HCT116 (cell line): ENCODE measurements at regions not wholly inside any gene's neighbourhood (a gene's known extent, or its start where the extent isn't known, plus 50 kb on each side); places are given as distances from the start of the nearest gene placed in this dataset.

Experiments
- ATAC-seq: fragments of 200-7000 bp; cut with Tn5 transposase; 2 replicates; pipeline ENCODE4 v1.9.1; 2020; ENCODE audit warnings: mild to moderate bottlenecking, moderate library complexity
- BruUV-seq: library from RNA; stranded (reverse); fragments of 400-500 nt; replicated peaks from 2 replicates; lab custom pipeline; 2021; lab: Mats Ljungman, UMichigan
- CTCF ChIA-PET: fragments of 300-600 bp; sonication (Branson Sonifier 250); formaldehyde crosslinking; loops from one replicate; lab custom pipeline; 2021; ENCODE audit warnings: antibody characterized with exemption; lab: Charles Lee
- POLR2A ChIA-PET: fragments of 300-600, 350-600 bp; sonication (Branson Sonifier 250); formaldehyde crosslinking; loops from one replicate; lab custom pipeline; 2021; ENCODE audit warnings: antibody characterized with exemption; lab: Charles Lee
- RAD21 ChIA-PET, 2 experiments: fragments of 300-600 bp; sonication (Branson Sonifier 250); formaldehyde crosslinking; loops; one replicate each; lab custom pipeline; 2023; ENCODE audit warnings: low total read pairs in 2 of 2; ENCODE audit not compliant: uncharacterized antibody in 2 of 2, unreplicated experiment in 2 of 2, low non-redundant PET in 1 of 2; lab: Charles Lee
- DNase-seq: peaks from one replicate; pipeline ENCODE4 v3.0.0-alpha.2; 2010; ENCODE audit warnings: low read depth, low spot score
- H2AFZ ChIP-seq: fragments of 200-600 bp; shearing (Covaris generic), sonication (generic); 2 replicates; pipeline ENCODE4 v1.6.1; 2017; ENCODE audit warnings: low read depth, mixed run types, mixed read lengths, antibody characterized with exemption, low read length; ENCODE audit not compliant: poor library complexity, severe bottlenecking
- H3K27ac ChIP-seq: 2 replicates; pipeline ENCODE4 v1.5.1; 2012; ENCODE audit warnings: low read depth, low read length
- H3K27me3 ChIP-seq: fragments of 200-600 bp; sonication (generic); 2 replicates; pipeline ENCODE4 v1.6.1; 2016; ENCODE audit warnings: mixed run types, low read length, mixed read lengths; ENCODE audit not compliant: insufficient read depth
- H3K36me3 ChIP-seq, 2 experiments: fragments of 200-500 bp in 1 of 2; fragments of 200-600 bp in 1 of 2; sonication (Bioruptor generic) in 1 of 2; sonication (generic) in 1 of 2; 2 replicates each; pipeline versions ENCODE4 v1.5.1 to v1.6.1; 2014 to 2016; ENCODE audit warnings: low read length in 2 of 2, inconsistent platforms in 1 of 2, mixed read lengths in 1 of 2, mixed run types in 1 of 2; ENCODE audit not compliant: insufficient read depth in 2 of 2, control insufficient read depth in 1 of 2
- H3K4me1 ChIP-seq, 2 experiments: fragments of 200-600 bp in 1 of 2; sonication (generic) in 1 of 2; 2 replicates each; pipeline versions ENCODE4 v1.5.1 to v1.6.1; 2012 to 2017; ENCODE audit warnings: low read length in 2 of 2, inconsistent platforms in 1 of 2, mild to moderate bottlenecking in 1 of 2, mixed read lengths in 1 of 2, mixed run types in 1 of 2, moderate library complexity in 1 of 2; ENCODE audit not compliant: insufficient read depth in 2 of 2, control insufficient read depth in 1 of 2
- H3K4me2 ChIP-seq: fragments of 200-600 bp; sonication (generic); 2 replicates; pipeline ENCODE4 v1.6.1; 2017; ENCODE audit warnings: mixed run types, low read length, mixed read lengths
- H3K4me3 ChIP-seq, 2 experiments: fragments of 200-600 bp in 1 of 2; sonication (generic) in 1 of 2; replicated peaks in 1 of 2; 2 replicates each; pipeline ENCODE4 v1.5.1; 2011 to 2016; ENCODE audit warnings: low read length in 2 of 2, control low read depth in 1 of 2, low read depth in 1 of 2, mild to moderate bottlenecking in 1 of 2, mixed read lengths in 1 of 2, mixed run types in 1 of 2
- H3K79me2 ChIP-seq: fragments of 200-600 bp; sonication (generic); 2 replicates; pipeline ENCODE4 v1.6.1; 2017; ENCODE audit warnings: mild to moderate bottlenecking, mixed run types, low read length, moderate library complexity, mixed read lengths; ENCODE audit not compliant: insufficient read depth
- H3K9ac ChIP-seq: fragments of 200-600 bp; sonication (generic); 2 replicates; pipeline ENCODE4 v1.6.1; 2016; ENCODE audit warnings: low read length, mixed read lengths
- H3K9me2 ChIP-seq: fragments of 200-600 bp; sonication (generic), shearing (Covaris generic); 2 replicates; pipeline ENCODE4 v1.6.1; 2017; ENCODE audit warnings: mixed run types, mild to moderate bottlenecking, moderate library complexity; ENCODE audit not compliant: insufficient read depth
- H3K9me3 ChIP-seq, 2 experiments: fragments of 200-500 bp in 1 of 2; fragments of 200-600 bp in 1 of 2; sonication (Bioruptor generic) in 1 of 2; sonication (generic) in 1 of 2; 2 replicates each; pipeline ENCODE4 v1.6.1; 2014 to 2017; ENCODE audit warnings: low read length in 2 of 2, mixed read lengths in 2 of 2, inconsistent platforms in 1 of 2, low read depth in 1 of 2, mild to moderate bottlenecking in 1 of 2, mixed run types in 1 of 2, moderate library complexity in 1 of 2; ENCODE audit not compliant: control insufficient read depth in 1 of 2, insufficient read depth in 1 of 2
- H4K20me1 ChIP-seq: fragments of 200-600 bp; sonication (generic), shearing (Covaris generic); 2 replicates; pipeline ENCODE4 v1.6.1; 2017; ENCODE audit warnings: mixed run types, mild to moderate bottlenecking, moderate library complexity; ENCODE audit not compliant: insufficient read depth
- ATF3 ChIP-seq: IDR thresholded peaks from 2 replicates; pipeline ENCODE4 v1.6.1; 2012
- CBX3 ChIP-seq: IDR thresholded peaks from 2 replicates; pipeline ENCODE4 v1.6.1; 2012; ENCODE audit warnings: low read depth
- CEBPB ChIP-seq: IDR thresholded peaks from 2 replicates; pipeline ENCODE4 v1.6.1; 2012; ENCODE audit warnings: low read depth
- EGR1 ChIP-seq: IDR thresholded peaks from 2 replicates; pipeline ENCODE4 v1.6.1; 2012; ENCODE audit warnings: low read depth
- EZH2 ChIP-seq: fragments of 200-600 bp; sonication (generic); IDR thresholded peaks from 2 replicates; pipeline ENCODE4 v1.6.1; 2017; ENCODE audit warnings: antibody characterized with exemption, mixed run types
- EZH2phosphoT487 ChIP-seq: fragments of 200-600 bp; IDR thresholded peaks from 2 replicates; pipeline ENCODE4 v1.6.1; 2018; ENCODE audit warnings: antibody characterized with exemption, borderline replicate concordance
- FOSL1 ChIP-seq: IDR thresholded peaks from 2 replicates; pipeline ENCODE4 v1.6.1; 2012; ENCODE audit warnings: low read depth
- POLR2A ChIP-seq: IDR thresholded peaks from 2 replicates; pipeline ENCODE4 v1.7.0; 2011; ENCODE audit warnings: borderline replicate concordance; ENCODE audit not compliant: insufficient read depth, insufficient read length; ENCODE audit errors: extremely low read depth
- POLR2AphosphoS5 ChIP-seq: IDR thresholded peaks from 2 replicates; pipeline ENCODE4 v1.6.1; 2011; ENCODE audit warnings: mild to moderate bottlenecking, low read depth, low read length, moderate library complexity
- RAD21 ChIP-seq: IDR thresholded peaks from 2 replicates; pipeline ENCODE4 v1.6.1; 2012; ENCODE audit warnings: low read depth, mild to moderate bottlenecking
- REST ChIP-seq: IDR thresholded peaks from 2 replicates; pipeline ENCODE4 v1.6.1; 2012; ENCODE audit warnings: low read depth
- SIN3A ChIP-seq: IDR thresholded peaks from 2 replicates; pipeline ENCODE4 v1.6.1; 2012; ENCODE audit warnings: low read depth
- SP1 ChIP-seq: IDR thresholded peaks from 2 replicates; pipeline ENCODE4 v1.6.1; 2012; ENCODE audit warnings: low read depth
- SRF ChIP-seq: IDR thresholded peaks from 2 replicates; pipeline ENCODE4 v1.6.1; 2012; ENCODE audit warnings: low read depth
- YY1 ChIP-seq: IDR thresholded peaks from 2 replicates; pipeline ENCODE4 v1.6.1; 2011; ENCODE audit warnings: low read length, low read depth, moderate library complexity, mild to moderate bottlenecking; ENCODE audit not compliant: insufficient replicate concordance; ENCODE audit errors: extremely low read depth
- ZBTB33 ChIP-seq: IDR thresholded peaks from 2 replicates; pipeline ENCODE4 v1.6.1; 2011; ENCODE audit warnings: mild to moderate bottlenecking, low read length, moderate library complexity; ENCODE audit not compliant: insufficient replicate concordance; ENCODE audit errors: extremely low read depth
- ZFX ChIP-seq: fragments of 450-650 bp; IDR thresholded peaks from 2 replicates; pipeline ENCODE4 v1.6.1; 2017
- ZNF274 ChIP-seq: fragments of 200-500 bp; sonication (Bioruptor generic); IDR thresholded peaks from 2 replicates; pipeline ENCODE4 v1.6.1; 2014; ENCODE audit warnings: mild to moderate bottlenecking, low read depth, low read length, inconsistent platforms
- intact Hi-C: fragments of 100-400 bp; cut with micrococcal nuclease; formaldehyde crosslinking; loops from 2 replicates; pipeline ENCODE4 v1.10.0; 2022

- no peaks in the 10 kb centered on the region for H3K79me2 ChIP-seq
- no peaks in the 10 kb centered on the region for H4K20me1 ChIP-seq
- H2AFZ ChIP-seq = no peak overlapping the region
- no peak overlapping the region for H3K4me2 ChIP-seq
- no peak overlapping the region for H3K9ac ChIP-seq
- H3K4me1 ChIP-seq = no peaks in the 10 kb centered on the region
- ChIA-PET CTCF (no interaction called here), POLR2A (no interaction called here), RAD21 (no interaction called here)
- TF ChIP-seq EZH2 = no peak
- no peak for TF ChIP-seq POLR2A
- TF ChIP-seq EGR1 = no peak
- TF ChIP-seq EZH2phosphoT487 = no peak
- no peak for TF ChIP-seq ZNF274
- TF ChIP-seq SRF = no peak
- TF ChIP-seq CEBPB = no peak
- no peak for TF ChIP-seq RAD21
- no peak for TF ChIP-seq FOSL1
- TF ChIP-seq SP1 = no peak
- TF ChIP-seq ZBTB33 = no peak
- TF ChIP-seq ATF3 = no peak
- no peak for TF ChIP-seq REST
- TF ChIP-seq ZFX = no peak
- TF ChIP-seq POLR2AphosphoS5 = no peak
- no peak for TF ChIP-seq YY1
- TF ChIP-seq SIN3A = no peak
- no peak for TF ChIP-seq CBX3
- no peak overlapping the region for H3K27ac ChIP-seq
- no peaks in the 10 kb centered on the region for H3K36me3 ChIP-seq
- BruUV-seq = no TSS peak
- no peak for DNase-seq
- H3K9me3 ChIP-seq = peaks cover 0 to 8% of the 10 kb centered on the region in 2 experiments; a peak in 2 of 4 replicates
- no peak overlapping the region for H3K4me3 ChIP-seq
- intact Hi-C loops = no loop called here
- no peaks in the 10 kb centered on the region for H3K27me3 ChIP-seq
- H3K9me2 ChIP-seq = no peaks in the 10 kb centered on the region
- ATAC-seq = no peak
Observed at GRCh38 chr6:51536728-51537127, 550.7 kb downstream of the PKHD1 start.
